B cell (primary cell): ENCODE measurements at regions not wholly inside any gene's neighbourhood (a gene's known extent, or its start where the extent isn't known, plus 50 kb on each side); places are given as distances from the start of the nearest gene placed in this dataset.

Experiments
- ATAC-seq: fragments of 200-7000 bp; cut with Tn5 transposase; one replicate; pipeline ENCODE4 v1.10.0; 2021; ENCODE audit warnings: low read depth, mild to moderate bottlenecking, moderate number of reproducible peaks, moderate library complexity
- CTCF ChIA-PET: fragments of 350-600 bp; sonication (Branson Sonifier 250); formaldehyde crosslinking; loops from one replicate; lab custom pipeline; 2021; ENCODE audit warnings: antibody characterized with exemption, inconsistent platforms; lab: Charles Lee
- POLR2A ChIA-PET: fragments of 350-600 bp; sonication (Branson Sonifier 250); formaldehyde crosslinking; loops from one replicate; lab custom pipeline; 2021; ENCODE audit warnings: antibody characterized with exemption; lab: Charles Lee
- DNase-seq: peaks from one replicate; pipeline ENCODE4 v3.0.0; 2013
- H2AFZ ChIP-seq: 2 replicates; pipeline ENCODE4 v1.6.1; 2012; ENCODE audit warnings: mild to moderate bottlenecking, low read depth, low read length; ENCODE audit not compliant: insufficient read depth, poor library complexity, severe bottlenecking
- H3K27ac ChIP-seq, 2 donors: 1 replicate in 1 of 2; 2 replicates in 1 of 2; pipeline ENCODE4 v1.5.1; 2012 to 2013; ENCODE audit warnings: low read length in 2 of 2, mild to moderate bottlenecking in 2 of 2, moderate library complexity in 1 of 2
- H3K27me3 ChIP-seq, 4 experiments: fragments of 200-600 bp in 1 of 4; sonication (generic) in 1 of 4; replicated peaks in 1 of 4; 1 replicate in 2 of 4; 2 replicates in 2 of 4; pipeline versions ENCODE4 v1.6.1 to v1.7.0; 2013 to 2016; ENCODE audit warnings: low read length in 3 of 4, mild to moderate bottlenecking in 2 of 4, mixed read lengths in 1 of 4, moderate library complexity in 1 of 4; ENCODE audit not compliant: insufficient read depth in 4 of 4, control insufficient read depth in 3 of 4; ENCODE audit errors: control extremely low read depth in 1 of 4
- H3K36me3 ChIP-seq, 2 experiments: replicated peaks in 1 of 2; 1 replicate in 1 of 2; 2 replicates in 1 of 2; pipeline versions ENCODE4 v1.6.1 to v1.7.1; 2013; ENCODE audit warnings: low read length in 1 of 2; ENCODE audit not compliant: insufficient read depth in 2 of 2, control insufficient read depth in 1 of 2; ENCODE audit errors: control extremely low read depth in 1 of 2, extremely low read depth in 1 of 2
- H3K4me1 ChIP-seq, 2 donors: fragments of 200-600 bp in 1 of 2; sonication (generic) in 1 of 2; 1 replicate in 1 of 2; 2 replicates in 1 of 2; pipeline versions ENCODE4 v1.5.1 to v1.6.1; 2013 to 2017; ENCODE audit warnings: low read length in 2 of 2; ENCODE audit not compliant: control insufficient read depth in 2 of 2, insufficient read depth in 2 of 2
- H3K4me2 ChIP-seq: replicated peaks from 2 replicates; pipeline ENCODE3; 2012; ENCODE audit warnings: mild to moderate bottlenecking, low read depth, low read length; ENCODE audit not compliant: poor library complexity, severe bottlenecking
- H3K4me3 ChIP-seq, 5 experiments: fragments of 200-600 bp in 1 of 5; sonication (generic) in 1 of 5; 1 replicate in 3 of 5; 2 replicates in 2 of 5; pipeline versions ENCODE4 v1.5.1 to v1.7.0; 2011 to 2016; ENCODE audit warnings: low read length in 4 of 5, mild to moderate bottlenecking in 4 of 5, low read depth in 2 of 5, control low read depth in 1 of 5, moderate library complexity in 1 of 5; ENCODE audit not compliant: insufficient read depth in 1 of 5; ENCODE audit errors: control extremely low read depth in 1 of 5, extremely low read depth in 1 of 5
- H3K79me2 ChIP-seq: fragments of 200-600 bp; sonication (generic); one replicate; pipeline ENCODE4 v1.6.0; 2016; ENCODE audit warnings: low read length; ENCODE audit not compliant: control insufficient read depth, insufficient read depth
- H3K9ac ChIP-seq: fragments of 200-600 bp; sonication (generic); 2 replicates; pipeline ENCODE4 v1.6.1; 2017; ENCODE audit warnings: mild to moderate bottlenecking, low read length, moderate library complexity
- H3K9me3 ChIP-seq, 3 donors: one replicate each; pipeline versions ENCODE4 v1.6.1 to v1.7.1; 2013; ENCODE audit warnings: low read length in 2 of 3; ENCODE audit not compliant: control insufficient read depth in 2 of 3, insufficient read depth in 1 of 3; ENCODE audit errors: control extremely low read depth in 1 of 3
- H4K20me1 ChIP-seq: 2 replicates; pipeline ENCODE4 v1.6.0; 2012; ENCODE audit warnings: mild to moderate bottlenecking, low read length; ENCODE audit not compliant: insufficient read depth, control insufficient read depth, poor library complexity, severe bottlenecking
- H3K27ac Mint-ChIP-seq: one replicate; pipeline ENCODE4 v1.8.0; 2021; ENCODE audit warnings: mixed read lengths
- H3K27me3 Mint-ChIP-seq: one replicate; pipeline ENCODE4 v1.8.0; 2021; ENCODE audit warnings: mixed read lengths
- H3K4me1 Mint-ChIP-seq: one replicate; pipeline ENCODE4 v1.8.0; 2021; ENCODE audit warnings: mixed read lengths
- H3K4me3 Mint-ChIP-seq: one replicate; pipeline ENCODE4 v1.8.0; 2021; ENCODE audit warnings: mixed read lengths
- H3K9me3 Mint-ChIP-seq: one replicate; pipeline ENCODE4 v1.8.0; 2022; ENCODE audit warnings: mixed read lengths; ENCODE audit not compliant: insufficient read depth
- EZH2 ChIP-seq: IDR thresholded peaks from 2 replicates; pipeline ENCODE4 v1.6.1; 2012; ENCODE audit warnings: borderline replicate concordance, low read depth, mild to moderate bottlenecking, moderate library complexity, low read length; ENCODE audit not compliant: insufficient read depth, poor library complexity, severe bottlenecking
- WGBS: methylation state at CpG from one replicate; pipeline ENCODE4 v1.1.5; 2013; ENCODE audit warnings: missing lambda C conversion rate; ENCODE audit not compliant: insufficient coverage; 5-methylcytosine and 5-hydroxymethylcytosine counted together
- intact Hi-C: fragments of 100-400 bp; cut with micrococcal nuclease; formaldehyde crosslinking; loops from one replicate; pipeline ENCODE4 v1.10.0; 2022
- TF ChIP-seq, protein P1 (sequence below): fragments of 200-600 bp; IDR thresholded peaks from one replicate; pipeline ENCODE4 v1.8.0; 2022; ENCODE audit warnings: antibody characterized with exemption, mild to moderate bottlenecking

GRCh38 chr17:5841862-5842261 lies 228.3 kb upstream of the WSCD1 start:
- Histone ChIP-seq H3K9ac (no peak overlapping the region), H3K79me2 (no peaks in the 10 kb centered on the region), H3K9me3 (no peaks in the 10 kb centered on the region), H3K27ac (no peak overlapping the region), H2AFZ (no peak overlapping the region), H3K4me1 (no peaks in the 10 kb centered on the region), H3K4me2 (no peak overlapping the region), H3K36me3 (no peaks in the 10 kb centered on the region), H3K27me3 (no peaks in the 10 kb centered on the region), H4K20me1 (no peaks in the 10 kb centered on the region), H3K4me3 (no peak overlapping the region)
- Mint-ChIP-seq H3K27ac (no peak overlapping the region), H3K9me3 (no peaks in the 10 kb centered on the region), H3K4me1 (no peaks in the 10 kb centered on the region), H3K4me3 (no peak overlapping the region), H3K27me3 (peaks cover 3% of the 10 kb centered on the region)
- TF ChIP-seq, protein P1, sequence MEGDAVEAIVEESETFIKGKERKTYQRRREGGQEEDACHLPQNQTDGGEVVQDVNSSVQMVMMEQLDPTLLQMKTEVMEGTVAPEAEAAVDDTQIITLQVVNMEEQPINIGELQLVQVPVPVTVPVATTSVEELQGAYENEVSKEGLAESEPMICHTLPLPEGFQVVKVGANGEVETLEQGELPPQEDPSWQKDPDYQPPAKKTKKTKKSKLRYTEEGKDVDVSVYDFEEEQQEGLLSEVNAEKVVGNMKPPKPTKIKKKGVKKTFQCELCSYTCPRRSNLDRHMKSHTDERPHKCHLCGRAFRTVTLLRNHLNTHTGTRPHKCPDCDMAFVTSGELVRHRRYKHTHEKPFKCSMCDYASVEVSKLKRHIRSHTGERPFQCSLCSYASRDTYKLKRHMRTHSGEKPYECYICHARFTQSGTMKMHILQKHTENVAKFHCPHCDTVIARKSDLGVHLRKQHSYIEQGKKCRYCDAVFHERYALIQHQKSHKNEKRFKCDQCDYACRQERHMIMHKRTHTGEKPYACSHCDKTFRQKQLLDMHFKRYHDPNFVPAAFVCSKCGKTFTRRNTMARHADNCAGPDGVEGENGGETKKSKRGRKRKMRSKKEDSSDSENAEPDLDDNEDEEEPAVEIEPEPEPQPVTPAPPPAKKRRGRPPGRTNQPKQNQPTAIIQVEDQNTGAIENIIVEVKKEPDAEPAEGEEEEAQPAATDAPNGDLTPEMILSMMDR = no peak
- no peak for TF ChIP-seq EZH2
- no peak for ATAC-seq
- ChIA-PET CTCF (no interaction called here), POLR2A (no interaction called here)
- 100% methylated on average over 1 of the region's 11 CpGs for WGBS
- no peak for DNase-seq
- intact Hi-C loops = no loop called here

DNA sequence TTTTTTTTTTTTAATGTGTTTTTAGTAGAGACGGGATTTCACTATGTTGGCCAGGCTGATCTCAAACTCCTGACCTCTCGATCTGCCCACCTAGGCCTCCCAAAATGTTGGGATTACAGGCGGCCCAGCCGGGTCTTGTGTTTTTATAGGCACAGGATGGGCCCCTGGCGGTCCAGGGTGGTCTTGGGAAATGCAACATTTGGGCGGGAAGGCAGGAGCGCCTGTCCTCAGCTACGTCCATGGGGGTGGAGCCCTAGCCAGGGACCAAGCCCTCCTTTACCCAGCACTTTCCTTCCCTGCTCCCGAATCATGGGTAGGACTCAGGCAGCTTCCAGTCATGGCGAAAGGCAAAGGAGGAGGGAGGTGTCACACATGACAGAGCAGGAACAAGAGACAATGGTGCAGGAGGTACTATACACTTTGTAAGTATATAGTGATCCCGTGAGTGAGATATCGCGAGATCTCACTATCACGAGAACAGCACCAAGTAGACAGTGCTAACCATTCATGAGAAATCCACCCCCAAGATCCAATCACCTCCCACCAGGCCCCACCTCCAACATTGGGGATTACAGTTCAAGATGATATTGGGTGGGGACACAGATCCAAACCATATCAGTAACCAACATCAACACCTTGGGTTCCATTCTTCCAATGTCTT lies 226.7 kb upstream of the WSCD1 start:
- H3K36me3 ChIP-seq = no peaks in the 10 kb centered on the region
- Mint-ChIP-seq H3K4me1 (no peaks in the 10 kb centered on the region), H3K9me3 (peaks cover 1% of the 10 kb centered on the region), H3K27ac (no peak overlapping the region), H3K27me3 (peaks cover 12% of the 10 kb centered on the region), H3K4me3 (no peak overlapping the region)
- 91% methylated on average over 8 of the region's 14 CpGs for WGBS
- DNase-seq (no peak), ATAC-seq (no peak)
- no peak overlapping the region for H3K9ac ChIP-seq
- H3K9me3 ChIP-seq = no peaks in the 10 kb centered on the region
- no peaks in the 10 kb centered on the region for H3K79me2 ChIP-seq
- H3K4me2 ChIP-seq = no peak overlapping the region
- H3K27ac ChIP-seq = no peak overlapping the region
- CTCF ChIA-PET = no interaction called here
- intact Hi-C loops = no loop called here
- H2AFZ ChIP-seq = no peak overlapping the region
- H3K4me3 ChIP-seq = no peak overlapping the region
- H3K27me3 ChIP-seq = no peaks in the 10 kb centered on the region
- POLR2A ChIA-PET = no interaction called here
- H3K4me1 ChIP-seq = no peaks in the 10 kb centered on the region
- no peak for TF ChIP-seq EZH2
- TF ChIP-seq, protein P1 = no peak
- H4K20me1 ChIP-seq = no peaks in the 10 kb centered on the region
